HG02840 (cell line): ENCODE measurements at regions not wholly inside any gene's neighbourhood (a gene's known extent, or its start where the extent isn't known, plus 50 kb on each side); places are given as distances from the start of the nearest gene placed in this dataset.
"Not testable (repeated sequence)": the region's sequence is repeated elsewhere in the genome, so short reads cannot be mapped to it uniquely, and the experiment has no call there.

Experiments used
- ATAC-seq: cut with Tn5 transposase; IDR thresholded peaks from one replicate; pipeline ENCODE4 v1.9.1; 2021; ENCODE audit warnings: mild to moderate bottlenecking, moderate library complexity, moderate number of reproducible peaks; ENCODE audit not compliant: unreplicated experiment, low FRiP score

DNA sequence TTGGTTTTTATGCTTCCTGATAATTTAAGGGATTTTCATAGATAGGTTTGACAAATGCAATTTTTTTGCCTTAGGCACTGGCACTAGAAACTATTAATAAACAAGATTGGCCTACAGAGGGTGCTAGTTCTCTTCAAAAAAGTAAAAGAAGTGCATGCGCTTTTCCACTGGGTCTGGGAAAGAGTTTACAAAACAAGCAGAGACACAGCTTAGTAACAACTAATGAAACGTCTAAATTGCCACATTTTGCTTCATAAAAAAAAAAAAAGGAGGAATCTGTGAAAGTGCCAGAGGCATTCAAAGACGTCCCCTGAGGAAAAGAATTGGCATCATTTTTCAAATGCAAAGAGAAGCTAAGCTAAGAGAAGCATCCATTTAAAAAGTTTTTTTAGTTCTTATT lies 58.3 kb upstream of the EEA1 start:
- ATAC-seq = peak; percentile 23

DNA sequence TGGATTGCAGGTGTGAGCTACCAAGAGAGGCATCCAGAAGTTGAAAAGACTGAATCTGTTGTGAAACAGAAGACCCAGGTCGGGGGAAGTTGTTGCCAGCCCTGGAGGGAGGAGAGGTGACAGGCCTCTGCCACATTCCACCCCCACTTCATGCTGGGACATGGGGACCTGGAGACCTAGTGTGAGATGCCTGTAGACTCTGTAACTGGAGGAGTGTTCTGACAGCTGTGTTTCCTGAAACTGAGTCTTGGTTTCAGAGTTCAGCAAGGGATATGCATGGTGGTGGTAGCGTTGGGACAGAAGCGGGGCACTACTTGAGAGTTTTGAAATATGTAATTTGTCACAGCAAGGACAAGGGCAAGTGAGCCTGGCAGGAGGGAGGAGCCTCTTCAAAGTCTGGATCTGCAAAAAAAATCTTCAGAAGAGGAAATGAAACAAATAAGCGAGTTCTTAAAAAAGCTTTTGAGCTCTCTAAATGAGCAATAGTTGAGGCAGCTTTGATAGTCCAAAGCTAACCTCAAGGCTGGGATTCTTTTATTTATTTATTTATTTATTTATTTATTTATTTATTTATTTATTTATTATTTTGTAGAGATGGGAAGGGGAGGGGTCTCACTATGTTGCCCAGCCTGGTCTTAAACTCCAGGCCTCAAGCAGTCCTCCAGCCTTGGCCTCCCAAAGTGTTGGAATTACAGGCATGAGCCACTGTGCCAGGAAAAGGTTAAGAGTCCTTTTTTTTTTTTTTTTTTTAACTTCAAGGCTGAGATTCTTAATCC lies 58.9 kb upstream of the EEA1 start:
- ATAC-seq = peak; percentile 70

DNA sequence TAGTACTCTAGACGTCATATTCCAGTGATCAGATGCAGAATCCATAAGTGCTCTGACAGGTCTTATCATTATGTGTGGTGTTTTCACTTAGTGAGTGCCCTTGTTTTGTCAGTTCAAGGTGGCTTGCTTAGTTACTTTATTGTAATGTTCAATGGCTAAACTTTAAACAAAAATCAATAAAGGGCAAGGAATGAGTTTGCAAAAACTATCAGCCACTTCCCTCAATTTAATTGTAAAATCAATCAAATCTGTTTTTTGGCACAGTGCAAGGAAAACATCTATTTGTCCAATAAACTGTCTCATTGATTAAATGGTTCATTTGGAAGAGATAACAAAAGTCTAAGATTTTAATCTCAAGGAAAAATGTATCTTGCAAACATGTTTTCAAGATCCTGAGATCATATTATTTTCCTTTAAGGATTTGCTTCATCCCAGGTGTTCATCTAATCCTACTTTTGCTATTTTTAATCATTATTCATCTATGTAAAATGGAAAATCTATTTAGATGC lies 59.6 kb upstream of the EEA1 start:
- ATAC-seq = no peak

DNA sequence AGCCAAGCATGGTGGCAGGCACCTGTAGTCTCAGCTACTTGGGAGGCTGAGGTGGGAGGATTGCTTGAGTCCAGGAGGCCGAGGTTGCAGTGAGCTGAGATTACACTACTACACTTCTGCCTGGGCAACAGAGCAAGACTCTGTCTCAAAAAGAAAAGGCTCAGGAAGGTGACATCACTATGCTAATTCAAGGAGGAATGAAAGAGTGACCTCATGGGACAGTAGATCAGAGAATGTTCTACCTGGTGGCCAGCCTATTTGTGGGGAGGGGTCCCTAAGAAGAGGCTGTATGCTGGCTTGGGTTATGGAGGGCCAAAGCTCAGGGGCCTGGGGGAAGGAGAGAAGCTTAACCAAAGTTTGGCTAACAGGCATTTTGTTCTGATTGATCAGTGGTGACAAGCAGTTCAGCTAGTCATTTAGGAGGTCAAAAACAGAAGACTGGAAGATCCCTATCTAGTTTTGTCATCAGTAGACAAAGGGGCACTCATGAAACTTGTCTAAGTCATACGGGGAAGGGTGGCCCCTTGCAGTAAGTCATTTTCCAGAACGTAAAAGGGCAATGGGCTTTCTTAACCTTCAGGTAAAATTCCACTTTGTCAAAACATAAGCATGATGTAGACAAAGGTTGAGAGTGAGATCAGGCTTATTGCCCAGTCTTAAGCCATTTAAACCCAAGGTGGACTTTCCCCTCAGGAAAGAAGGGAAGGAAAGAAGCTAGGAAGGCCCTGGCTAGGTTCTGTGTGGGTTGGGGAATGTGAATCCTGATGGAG lies 60.8 kb upstream of the EEA1 start:
- ATAC-seq = peak; percentile 39

DNA sequence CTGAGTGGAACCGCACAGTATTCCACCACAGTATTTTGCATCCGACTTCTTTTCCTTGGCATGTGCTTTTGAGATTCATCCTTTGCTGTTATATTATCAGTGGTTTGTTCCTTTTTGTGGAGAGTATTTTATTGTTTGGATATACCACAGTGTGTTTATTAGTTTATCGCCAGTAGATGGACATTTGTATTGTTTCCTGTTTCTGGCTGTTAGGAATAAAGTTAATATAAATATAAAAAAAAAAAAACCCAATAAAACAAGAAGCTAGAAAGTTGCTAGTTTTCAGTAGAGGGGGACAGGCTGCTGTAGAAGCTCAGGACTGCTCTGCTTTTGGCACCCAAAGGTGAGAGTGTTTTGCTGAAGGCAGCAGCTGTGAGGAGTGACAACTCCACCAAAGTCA lies 62.0 kb upstream of the EEA1 start:
- no peak for ATAC-seq

DNA sequence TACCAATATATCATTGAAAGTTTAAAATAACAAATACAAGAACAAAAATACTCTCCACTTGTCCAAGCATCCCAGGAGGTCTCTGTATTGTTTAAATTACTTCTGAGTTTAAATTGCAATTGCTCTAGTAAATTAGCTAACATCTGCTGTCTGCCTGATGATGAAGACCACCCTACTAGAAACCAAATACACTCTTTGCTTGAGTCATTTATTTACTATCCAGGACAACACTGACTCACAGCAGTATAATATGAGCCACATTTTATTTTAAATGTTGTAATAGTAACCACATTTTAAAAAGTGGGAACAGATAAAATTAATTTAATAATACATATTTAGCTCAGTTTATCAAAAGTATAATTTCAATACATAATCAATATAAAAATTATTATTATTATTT lies 62.9 kb upstream of the EEA1 start:
- no peak for ATAC-seq

DNA sequence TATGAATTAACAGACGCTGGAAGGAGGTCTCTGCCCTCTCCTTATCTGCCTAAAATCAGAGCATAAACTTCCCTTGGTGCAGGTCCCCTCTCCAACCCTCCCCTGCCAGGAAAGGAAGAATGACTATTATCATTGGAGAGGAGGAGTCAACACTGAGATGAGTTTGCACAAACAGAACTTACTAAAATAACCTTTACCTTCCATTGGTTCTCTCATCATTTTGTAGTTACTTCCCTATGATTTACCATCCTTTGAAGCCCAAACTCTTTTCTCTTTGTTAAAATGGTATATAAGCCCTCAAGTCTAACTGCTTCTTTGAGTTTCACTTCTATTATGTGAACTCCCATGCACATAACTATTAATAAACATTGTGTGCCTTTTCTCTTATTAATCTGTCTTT lies 64.2 kb upstream of the EEA1 start:
- ATAC-seq = no peak

DNA sequence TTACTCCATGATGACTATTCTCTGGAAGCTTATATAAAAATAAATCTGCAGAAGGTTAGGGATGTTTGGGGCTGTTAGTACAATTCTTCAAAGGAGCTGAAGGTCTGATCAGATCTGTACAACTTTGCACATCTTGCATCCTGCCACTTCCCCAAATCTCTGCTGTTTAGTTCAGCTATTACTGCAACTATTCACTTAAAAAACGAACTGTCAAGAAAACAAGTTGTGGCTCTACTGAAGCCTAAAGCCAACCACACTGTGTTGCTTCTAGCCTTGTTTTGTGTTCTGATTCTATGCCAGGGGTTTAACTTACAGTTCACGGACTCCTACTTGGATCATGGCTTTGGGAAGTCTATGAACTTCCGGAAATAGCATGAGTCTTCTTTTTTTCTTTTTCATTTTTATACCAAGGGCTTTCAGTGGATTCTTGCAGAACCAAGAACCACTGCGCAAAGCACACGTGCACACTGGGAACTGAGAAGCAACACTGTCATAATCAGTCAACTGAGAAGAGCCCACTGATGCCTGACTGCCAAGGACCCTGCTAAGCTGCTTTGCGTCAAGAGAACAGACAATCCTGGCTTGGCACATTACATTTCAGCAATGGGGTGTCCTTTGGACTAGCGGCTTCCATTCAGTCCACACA lies 66.3 kb upstream of the EEA1 start:
- peak; percentile 61 for ATAC-seq

DNA sequence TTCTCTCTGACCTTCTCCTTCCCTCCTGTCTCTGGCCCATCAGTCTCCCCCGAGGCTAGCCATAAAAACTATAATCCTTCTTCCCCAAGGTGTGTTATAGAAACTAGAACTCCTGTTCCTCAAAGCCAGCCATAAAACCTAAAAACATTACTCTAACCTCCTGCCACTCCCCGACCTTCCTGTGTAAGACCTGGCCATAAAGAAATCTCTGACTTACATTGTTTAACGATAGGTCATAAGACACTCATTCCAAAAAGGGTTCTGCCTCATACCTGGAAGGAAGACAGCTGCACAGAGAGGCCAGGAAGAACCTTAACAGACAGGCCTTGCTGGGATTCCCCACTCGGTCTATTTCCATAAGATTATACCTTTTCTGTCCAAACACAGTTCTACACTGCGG lies 70.9 kb upstream of the EEA1 start:
- ATAC-seq = no peak

DNA sequence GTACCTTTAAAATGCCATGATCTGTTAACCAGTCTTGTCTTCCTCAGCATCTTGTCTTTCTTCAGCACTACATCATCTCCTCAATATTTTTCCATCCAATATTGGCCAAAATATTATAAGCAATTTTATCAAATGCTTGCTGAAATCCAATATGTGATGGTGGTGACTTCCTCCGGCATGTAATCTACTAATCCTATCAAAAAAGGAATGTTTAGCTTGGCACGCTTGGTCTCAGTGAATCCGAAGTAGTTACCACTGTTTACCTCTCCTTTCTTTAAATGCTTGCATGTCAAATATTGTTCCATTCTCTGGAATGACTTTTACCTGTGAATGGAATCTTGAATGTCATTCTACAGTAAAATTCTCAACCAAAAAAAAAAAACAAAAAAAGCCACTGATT lies 72.3 kb upstream of the EEA1 start:
- ATAC-seq = no peak

DNA sequence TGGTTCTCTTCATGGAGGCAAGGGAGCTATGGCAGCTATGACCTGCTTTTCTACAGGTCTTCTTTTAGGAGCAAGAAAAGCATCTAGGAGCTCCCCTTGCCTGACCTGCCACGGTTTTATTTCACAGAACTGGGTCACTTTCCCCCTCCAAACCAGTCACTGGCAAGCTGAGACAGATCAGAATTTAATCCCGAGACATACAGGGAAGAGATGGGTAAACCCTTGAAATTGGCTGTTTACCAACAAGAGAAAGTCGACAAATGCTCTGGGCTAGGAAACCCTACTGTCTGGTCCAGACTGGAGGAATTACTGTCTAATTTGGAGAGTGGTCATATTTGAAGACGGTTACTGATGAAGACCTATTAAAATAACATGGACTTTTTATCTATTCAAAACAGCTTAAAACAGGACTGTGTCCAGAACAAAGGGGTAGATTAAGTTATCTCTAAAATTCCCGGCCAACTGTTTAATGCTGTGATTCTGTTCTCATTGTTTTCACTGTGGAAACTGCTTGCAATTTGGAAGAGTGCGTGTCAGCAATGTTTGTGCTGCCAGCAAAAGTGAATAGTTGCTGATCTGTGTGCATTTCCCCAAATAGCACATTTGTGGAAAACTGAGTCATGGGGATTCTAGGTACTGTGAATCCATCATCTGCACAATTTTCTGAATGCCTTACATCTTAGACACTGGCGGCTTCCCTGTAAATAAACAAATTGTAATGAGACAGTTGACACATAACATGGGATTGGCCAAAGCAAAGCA lies 73.4 kb upstream of the EEA1 start:
- no peak for ATAC-seq

DNA sequence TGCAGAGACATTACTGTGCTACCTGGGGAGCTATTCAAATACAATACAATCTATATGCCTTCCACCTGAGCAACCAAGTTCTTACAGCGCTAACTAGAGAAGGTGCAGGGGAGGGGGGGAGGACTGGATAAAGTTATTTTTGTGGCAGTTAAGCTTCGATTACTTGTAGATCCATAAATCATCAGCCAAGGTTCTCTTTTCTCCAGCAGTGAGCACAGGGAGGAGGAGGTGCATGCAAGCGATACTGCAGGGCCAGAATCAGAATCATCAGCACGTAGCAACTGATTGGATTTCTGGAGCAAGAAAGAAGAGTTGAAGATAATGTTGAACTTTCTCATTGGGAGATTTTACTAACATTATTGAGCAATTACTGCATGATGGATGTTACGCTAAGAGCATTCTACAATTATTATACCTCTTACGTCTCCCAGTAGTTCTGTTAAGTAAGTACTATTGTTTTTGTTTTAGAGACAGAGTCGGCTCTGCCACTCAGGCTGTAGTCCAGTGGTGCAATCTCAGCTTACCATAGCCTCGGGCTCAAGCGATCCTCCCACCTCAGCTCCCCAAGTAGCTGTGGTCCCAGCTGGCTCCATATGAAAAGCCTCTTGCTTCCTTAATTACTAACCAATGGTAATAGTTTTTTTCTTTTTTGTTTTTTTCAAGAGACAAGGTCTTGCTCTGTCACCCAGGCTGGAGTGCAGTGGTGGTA lies 74.6 kb upstream of the EEA1 start:
- no peak for ATAC-seq

DNA sequence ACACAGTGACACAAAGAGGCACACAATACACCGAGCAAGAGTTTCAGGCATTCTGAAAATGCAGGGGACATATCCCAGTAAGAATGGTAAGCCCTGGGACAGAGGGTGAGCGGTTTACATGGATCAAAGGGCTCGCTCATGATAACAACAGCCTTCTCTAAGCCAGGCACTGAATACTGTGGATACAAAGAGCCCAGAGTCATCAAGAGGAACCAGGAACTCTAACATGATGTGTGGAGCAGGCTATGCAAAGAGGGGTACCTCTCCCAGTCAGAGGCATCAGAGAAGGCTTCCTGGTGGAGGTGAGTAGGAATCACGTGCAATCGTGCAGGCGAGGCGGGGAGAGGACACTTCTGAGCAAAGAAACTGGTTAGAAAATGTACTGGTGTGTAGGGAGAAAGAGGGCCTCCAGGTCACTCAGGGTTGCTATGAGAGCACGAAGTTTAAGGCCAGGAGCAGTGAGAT lies 76.9 kb upstream of the EEA1 start:
- no peak for ATAC-seq

DNA sequence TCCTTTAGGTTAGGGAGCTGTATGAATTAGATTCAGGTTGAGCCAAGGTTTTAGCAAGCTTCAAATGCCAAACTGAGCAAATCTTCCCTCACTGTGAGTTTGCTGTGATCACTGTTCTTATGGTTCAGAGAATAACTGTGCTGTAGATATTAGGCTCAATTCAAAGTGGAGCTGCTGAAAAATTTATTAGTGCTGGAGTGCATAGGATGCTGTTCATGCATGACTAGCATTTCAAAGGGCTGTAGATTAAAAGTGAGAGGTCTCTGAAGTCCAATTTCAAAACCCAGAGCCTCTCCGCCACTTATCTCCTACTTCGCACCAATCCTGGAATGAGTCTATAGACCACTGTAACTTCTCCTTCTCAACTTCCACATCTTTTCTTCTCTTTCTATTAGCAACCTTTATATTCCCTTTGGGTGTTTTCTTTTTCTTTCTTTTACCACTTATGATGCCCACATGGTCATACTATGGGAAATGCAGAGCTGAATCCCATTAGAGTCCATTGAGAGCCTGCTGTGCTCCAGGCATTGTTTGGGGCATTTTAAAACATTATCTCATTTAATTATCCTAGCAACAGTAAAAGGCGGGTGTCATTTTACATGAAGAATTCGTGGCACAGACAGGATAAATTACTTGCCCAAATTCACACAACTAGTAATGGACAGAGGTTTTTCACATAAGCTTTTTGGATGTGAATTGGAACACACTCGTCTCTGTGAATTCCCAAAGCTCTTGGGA lies 77.5 kb upstream of the EEA1 start:
- no peak for ATAC-seq

DNA sequence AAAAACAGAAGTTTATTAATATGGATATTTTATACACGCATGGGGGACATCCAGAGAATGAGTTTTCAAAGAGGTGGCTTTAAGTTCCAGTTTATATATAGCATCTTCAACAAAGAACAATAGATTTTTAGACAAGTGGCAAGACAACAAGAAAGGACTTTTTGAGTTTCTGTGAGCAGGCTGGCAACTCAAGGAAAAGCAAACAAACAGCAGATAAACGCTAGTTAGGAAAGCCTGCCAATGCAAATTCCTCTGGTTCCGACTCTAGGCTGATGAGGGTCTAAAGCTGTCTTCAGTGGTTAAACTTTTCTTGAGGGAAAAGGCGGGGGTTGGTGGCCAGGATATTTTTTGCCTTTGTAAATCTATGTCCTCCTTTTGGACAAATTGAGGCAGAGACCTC lies 78.4 kb upstream of the EEA1 start:
- no peak for ATAC-seq

DNA sequence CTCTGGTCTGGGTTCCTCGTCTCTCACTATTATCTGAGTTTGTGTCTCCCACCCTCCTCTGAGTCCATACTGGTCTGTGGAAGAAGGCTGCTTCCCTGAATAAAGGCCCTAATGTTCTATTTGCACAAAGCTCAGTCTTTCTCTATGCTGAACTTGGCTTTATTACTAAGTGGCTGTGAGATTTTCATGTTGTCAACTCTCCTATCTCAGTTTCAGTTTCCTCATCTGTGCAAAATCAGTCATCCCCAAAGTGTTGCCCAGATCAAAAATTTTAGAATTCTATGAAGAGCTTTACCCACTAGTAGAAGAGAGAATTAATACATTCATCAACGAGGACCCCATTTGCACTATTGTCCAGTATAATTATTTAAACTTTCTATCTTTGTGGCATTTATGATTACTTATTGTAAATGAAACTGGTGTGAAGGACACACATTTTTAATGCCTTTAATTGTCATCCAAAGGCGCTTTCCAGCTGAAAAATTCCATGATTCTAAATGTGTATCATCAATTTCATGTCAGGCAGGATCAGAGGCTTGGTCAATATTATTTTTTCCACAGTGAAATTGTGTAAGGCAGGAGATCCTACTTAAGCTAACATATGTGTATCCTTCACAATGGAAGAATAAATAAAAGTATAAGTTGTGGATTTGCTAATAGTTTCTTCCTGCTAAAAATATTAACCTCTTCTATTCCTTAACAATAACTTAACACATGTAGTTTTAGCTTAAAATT lies 79.1 kb upstream of the EEA1 start:
- ATAC-seq = peak; percentile 60

DNA sequence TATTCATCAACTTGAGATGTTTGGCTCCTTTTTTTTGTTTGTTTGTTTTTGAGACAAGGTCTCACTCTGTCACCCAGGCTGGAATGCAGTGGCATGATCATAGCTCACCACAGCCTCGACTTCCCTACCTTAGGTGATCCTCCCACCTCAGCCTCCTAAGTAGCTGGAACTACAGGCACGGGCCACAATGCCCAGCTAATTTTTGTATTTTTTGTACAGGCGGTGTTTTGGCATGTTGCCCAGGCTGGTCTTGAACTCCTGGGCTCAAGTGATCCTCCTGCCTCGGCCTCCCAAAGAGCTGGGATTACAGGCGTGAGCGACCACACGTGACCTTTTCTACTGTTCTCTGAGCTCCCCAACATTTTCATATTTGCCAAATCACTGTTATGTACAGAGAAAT lies 79.8 kb upstream of the EEA1 start:
- not testable (repeated sequence) for ATAC-seq

DNA sequence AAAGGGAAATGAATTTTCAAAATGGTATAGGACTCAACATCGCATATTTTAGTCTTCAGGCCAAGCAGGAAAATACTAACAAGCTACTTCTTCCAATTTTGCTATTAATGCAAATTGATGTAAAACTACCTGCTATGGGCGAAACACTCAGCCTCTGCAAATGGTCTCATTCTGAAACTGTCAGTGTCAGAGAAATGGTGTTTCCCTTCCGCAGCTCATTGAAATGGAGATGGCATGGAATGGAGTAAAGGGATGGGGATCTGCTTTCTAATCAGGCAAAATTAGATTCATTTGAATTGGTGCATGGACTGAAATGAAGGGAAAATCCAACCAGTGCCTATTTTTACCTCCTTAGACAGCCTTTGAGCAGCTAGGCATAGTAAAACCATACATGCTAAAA lies 80.4 kb upstream of the EEA1 start:
- ATAC-seq = no peak

DNA sequence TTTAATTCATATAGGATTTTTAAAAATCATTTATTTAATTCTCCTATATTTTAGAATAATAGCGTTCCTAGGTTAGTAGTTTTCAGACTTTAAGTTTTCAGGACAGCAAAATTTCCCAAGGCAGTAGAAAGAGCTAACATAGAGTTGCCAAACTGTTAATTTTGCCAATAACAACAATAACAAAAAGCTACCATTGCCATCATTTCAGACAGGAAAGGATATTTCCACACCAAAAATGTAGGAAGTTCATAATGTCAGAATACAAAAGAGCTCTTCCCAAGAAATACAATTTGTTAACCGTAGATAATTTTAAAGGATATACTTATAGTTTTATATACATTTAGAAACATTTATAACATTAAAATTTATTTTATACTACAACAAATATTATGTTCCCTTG lies 81.4 kb upstream of the EEA1 start:
- ATAC-seq = no peak
